GM19099 (cell line): ENCODE measurements at regions not wholly inside any gene's neighbourhood (a gene's known extent, or its start where the extent isn't known, plus 50 kb on each side); places are given as distances from the start of the nearest gene placed in this dataset.

Experiments
- POLR2A ChIP-seq: IDR thresholded peaks from 3 replicates; pipeline ENCODE4 v1.6.1; 2011; ENCODE audit warnings: low read depth; ENCODE audit not compliant: insufficient read length; ENCODE audit errors: extremely low read depth

GRCh38 chr11:115558635-115559034 is 54.4 kb upstream of the CADM1 start:
- TF ChIP-seq POLR2A = no peak

DNA sequence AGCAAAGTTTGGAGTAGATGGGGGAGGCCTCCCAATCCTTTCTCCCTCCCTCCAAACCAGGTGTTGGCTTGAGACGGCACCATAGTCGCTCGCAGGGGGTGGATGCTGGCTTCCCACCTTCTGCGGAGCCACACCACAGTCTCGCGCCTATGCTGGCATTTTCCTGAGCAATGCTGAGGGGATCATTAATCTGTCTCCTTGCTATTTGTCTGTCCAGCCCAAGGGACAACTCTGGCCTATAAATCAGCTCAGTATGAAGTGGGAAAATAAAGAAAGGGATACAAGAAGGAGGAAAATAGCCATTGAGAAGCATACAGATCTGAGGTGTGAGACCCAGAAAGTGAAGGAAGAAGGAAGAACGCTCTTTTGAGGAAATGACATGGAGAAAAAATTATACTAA is 53.5 kb upstream of the CADM1 start:
- TF ChIP-seq POLR2A = no peak

DNA sequence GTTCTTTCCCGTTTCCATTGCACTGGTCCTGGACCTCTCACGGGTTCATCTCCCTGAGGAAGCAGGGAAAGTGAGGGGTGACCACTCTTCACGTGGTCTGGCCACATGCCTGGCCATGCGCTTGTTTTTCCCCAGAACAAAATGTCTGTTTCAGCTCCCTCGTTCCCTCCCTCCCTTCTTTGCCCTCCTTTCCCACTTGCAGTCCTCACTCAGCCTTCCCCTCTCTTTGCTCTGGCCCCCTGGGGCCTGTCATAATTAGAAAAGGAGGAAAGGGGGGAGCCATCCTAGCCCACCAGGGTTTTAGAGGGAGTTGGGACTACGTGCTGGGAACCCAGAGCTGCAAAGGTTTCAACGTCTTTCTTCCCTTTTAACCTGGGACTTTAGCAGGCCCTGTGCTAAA is 52.8 kb upstream of the CADM1 start:
- no peak for TF ChIP-seq POLR2A

DNA sequence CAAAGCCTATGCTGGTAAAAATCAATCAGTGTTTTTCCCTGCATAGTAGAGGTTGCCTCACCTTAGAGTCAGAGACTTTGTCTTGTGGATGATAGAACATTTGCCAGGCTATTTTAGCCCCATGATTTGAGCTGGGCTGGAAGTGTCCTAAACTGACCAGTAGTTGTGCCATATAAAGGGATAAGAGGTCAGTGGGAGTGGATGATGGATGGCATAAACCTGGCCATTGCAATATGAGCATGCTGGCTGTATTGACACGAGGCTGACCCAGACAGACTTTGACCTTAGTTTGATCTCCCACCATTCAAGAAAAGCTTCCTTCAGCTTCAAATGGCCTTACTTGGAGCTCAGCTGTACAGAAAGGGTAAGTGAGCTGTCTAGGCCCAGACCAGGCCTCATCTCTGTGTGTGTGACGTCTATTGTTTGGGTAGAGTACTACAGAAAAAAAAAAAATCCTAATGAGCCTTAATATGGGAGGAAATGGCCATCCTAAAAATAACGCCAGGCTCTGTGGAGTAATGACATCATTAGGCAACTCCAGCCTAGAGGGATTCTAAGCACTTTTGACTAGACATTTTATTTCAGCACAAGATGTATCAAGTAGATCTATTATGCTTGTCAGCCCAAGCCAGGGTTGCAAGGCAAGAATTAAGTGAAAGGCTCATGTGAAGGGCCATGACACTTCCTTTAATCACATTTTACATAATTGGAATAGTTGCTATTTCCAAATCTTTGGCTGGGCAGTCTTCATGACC is 51.3 kb upstream of the CADM1 start:
- TF ChIP-seq POLR2A = no peak
